GM21576 (cell line): ENCODE measurements at regions not wholly inside any gene's neighbourhood (a gene's known extent, or its start where the extent isn't known, plus 50 kb on each side); places are given as distances from the start of the nearest gene placed in this dataset.

Source experiments
- ATAC-seq: cut with Tn5 transposase; IDR thresholded peaks from one replicate; pipeline ENCODE4 v1.9.1; 2021; ENCODE audit warnings: mild to moderate bottlenecking, moderate library complexity; ENCODE audit not compliant: unreplicated experiment

DNA sequence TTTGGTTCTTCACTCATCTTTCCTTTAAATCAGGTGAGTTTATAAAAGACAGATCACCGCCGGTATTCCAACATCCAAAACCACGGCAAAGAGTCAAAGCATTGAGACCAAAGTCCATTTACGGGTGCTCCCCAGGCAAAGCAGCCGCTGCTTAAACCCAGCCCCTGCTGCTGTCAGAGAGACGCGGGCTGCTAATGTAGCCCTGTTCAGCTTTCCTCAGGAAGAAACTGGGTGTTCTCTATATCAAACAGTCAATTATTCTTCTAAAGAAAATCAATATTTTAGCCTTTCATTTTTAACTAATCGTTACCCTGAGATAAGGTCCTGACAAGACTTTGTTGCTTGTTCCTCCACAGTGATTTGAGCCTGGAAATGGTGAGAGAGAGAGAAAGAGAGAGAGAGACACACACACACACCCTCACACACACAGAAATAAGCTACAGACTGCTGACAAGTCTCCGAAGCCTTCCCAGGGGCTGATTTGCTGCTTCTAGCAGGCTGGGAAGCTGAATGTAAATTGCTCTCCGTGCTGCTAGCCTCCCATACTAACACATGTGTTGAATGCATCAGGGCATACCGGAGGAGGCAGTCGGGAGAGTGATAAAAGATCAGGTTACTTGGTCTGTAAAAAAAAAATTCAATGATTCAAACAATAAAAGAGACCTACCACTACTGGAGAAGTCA lies 183.0 kb upstream of the ANK3 start:
- ATAC-seq: no peak

- no peak for ATAC-seq
Observed at GRCh38 chr10:60570896-60571295, 181.2 kb upstream of the ANK3 start.

DNA sequence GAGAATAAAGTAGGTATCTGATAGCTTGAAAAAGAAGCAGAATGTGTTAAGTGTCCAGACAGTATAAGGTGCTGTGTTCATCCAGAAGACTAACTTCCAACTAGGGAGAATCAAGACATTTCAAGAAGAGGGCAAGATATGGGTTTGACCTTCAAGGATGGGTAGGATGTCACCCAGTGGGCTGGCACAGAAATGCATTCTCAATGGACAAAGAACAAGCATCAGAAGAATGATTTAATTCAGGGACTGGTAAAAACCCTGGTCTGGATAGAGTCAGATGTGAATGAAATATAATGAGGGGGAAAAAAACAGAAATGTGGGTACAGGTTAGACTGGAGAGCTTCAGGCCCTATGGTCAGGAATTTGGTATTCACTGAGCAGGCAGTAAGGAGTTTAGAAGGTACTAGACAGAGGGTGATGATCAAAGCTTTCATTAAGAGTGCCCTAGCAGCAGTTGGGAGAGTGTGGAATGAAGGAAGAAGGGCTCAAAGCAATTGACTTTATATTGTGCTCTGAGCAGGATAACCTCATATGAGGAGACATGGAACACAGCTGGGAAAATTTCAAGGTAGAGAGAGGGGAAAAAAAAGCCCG lies 180.7 kb upstream of the ANK3 start:
- no peak for ATAC-seq

DNA sequence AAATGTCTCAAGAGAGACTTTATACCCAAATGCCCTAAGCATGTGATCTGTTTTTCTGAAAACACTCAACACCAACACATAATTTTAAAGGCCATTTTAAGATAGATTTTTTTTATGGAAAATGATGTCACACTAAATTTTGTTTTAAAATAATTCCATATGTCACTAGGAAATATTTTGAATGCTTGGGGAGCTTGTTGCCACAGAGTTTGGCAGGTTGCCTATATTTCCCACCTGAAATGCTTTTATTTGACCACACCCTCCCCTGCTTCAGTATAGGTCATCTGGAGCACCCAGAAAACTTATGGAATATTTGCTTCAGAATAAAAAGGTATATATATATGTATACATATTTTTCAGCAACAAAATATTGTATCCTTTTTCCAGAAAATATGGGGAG lies 180.0 kb upstream of the ANK3 start:
- ATAC-seq: no peak

- ATAC-seq: no peak
Observed at GRCh38 chr10:60566096-60566495, 176.4 kb upstream of the ANK3 start.

- no peak for ATAC-seq
Observed at GRCh38 chr10:60565492-60565891, 175.8 kb upstream of the ANK3 start.

GRCh38 chr10:60564475-60564874 lies 174.8 kb upstream of the ANK3 start:
- ATAC-seq: no peak

- no peak for ATAC-seq
Observed at GRCh38 chr10:60560451-60560850, 170.8 kb upstream of the ANK3 start.

GRCh38 chr10:60555700-60556099 lies 166.0 kb upstream of the ANK3 start:
- ATAC-seq: no peak

DNA sequence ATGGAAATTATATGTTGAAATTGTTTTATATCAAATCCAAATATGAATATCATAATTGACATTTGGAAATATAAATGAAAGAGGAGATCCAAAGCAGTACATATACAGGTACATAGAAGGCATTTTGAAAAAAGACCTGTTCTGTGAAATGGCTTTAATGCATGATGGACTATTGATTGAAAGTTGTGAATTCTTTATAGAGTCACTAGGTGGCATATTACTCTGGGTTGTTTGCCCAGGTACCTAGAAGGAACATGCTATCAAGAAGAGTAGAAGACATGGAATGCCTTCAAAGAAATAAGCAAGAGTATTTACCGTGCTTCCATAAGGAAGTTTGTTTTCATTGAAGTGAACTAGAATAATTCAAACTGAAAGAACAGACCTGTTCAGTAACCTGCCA lies 160.0 kb upstream of the ANK3 start:
- no peak for ATAC-seq

- no peak for ATAC-seq
Observed at GRCh38 chr10:60542657-60543056, 153.0 kb upstream of the ANK3 start.

DNA sequence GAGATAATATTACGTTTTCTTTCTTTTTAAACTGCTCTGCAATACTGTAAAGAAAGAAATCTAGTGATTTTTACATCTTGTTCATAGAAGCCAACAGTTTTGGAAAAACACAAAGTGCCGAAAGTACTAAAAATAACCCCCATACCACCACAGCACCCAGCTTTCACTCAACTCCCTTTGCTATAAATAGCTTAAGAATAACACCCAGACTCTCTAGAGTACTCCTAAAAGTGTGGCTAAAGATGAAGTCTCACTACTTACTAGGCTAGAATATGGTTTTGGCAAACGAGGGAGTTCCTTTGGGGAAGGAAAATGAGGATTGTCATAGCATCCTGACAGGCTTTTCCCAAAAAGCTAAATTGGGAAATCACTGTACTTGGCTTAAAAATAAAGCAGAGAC lies 151.8 kb upstream of the ANK3 start:
- ATAC-seq: no peak

DNA sequence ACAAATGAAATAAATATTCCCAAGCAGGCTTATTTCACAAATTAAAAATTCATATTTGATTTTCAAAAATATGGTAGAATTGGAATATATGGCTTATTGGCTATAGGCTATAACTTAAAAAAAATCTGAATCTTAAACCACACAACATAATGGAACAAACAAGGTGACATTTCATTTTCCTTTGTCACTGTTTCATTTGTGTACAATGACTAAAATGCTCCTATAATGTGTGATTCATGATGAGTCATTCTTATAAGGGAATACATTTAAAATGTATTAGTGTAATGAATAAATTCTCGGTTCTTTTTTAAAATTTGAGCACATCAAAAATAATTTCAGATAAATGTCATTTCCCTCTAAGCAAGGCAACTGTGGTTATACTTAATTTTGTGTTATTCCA lies 148.0 kb upstream of the ANK3 start:
- no peak for ATAC-seq

DNA sequence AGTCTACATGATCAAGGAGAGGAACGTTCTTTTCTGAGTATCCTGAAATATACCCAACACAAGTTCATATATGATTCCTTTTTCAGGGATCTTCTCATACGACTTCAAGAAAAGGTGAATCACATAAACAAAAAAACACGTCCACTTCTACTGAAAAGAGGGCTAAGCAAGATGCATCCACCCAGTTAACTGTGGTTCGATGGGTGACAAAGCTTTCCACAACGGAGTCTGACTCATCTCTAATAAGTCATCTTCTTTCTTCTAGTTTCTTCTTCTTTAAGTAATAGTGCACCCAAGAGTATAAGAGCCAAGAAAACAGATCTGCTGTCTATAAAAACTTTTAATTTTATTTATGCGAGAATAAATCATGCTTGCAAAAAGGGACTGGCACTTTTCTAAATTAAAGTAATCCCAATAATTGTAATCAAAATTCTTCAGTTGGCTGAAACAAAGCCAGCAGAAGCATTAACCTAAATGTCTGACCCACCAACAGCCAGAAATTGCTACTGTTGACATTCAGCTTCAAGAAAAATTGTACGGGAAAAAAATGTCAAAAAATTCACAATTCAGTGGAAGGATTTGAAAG lies 146.9 kb upstream of the ANK3 start:
- no peak for ATAC-seq

DNA sequence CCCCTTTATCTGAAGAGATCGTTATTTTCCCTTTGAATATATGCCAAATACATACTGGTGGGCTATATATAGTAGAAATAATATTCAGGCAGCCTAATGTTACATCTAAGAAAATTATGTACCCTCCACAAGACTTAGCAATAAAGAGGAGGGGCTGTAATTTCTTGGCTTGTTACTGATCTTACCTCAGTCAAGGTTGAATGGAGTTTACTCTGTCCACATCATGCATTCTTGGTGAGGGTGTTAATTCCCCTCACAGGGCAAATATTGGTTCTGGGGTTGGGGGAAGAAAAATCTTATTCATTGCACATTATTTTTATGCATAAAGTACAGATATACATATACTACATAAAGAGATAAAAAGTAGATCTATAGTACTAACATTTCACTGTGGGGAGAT lies 145.8 kb upstream of the ANK3 start:
- ATAC-seq: no peak

GRCh38 chr10:60534761-60535389 lies 145.2 kb upstream of the ANK3 start:
- no peak for ATAC-seq

- ATAC-seq: no peak
Observed at GRCh38 chr10:60532696-60533468, 143.2 kb upstream of the ANK3 start.

DNA sequence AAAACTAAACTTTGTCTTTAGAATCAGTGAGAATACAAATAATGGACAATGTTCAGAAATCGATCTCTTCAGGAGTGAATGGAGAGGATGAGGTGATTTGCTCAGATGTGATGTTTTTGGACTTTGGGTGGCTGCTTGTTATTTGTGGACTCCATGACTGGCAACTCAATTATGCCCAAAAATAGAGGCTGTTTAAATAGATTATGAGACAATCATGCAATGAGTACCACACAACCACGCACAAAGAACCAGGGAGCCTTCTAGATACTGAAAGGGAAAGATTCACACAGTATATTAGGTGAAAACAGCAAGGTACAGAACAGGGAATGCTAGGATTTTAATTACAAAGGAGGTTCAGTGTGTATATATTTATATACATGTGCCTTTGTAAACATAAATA lies 141.3 kb upstream of the ANK3 start:
- ATAC-seq: no peak

DNA sequence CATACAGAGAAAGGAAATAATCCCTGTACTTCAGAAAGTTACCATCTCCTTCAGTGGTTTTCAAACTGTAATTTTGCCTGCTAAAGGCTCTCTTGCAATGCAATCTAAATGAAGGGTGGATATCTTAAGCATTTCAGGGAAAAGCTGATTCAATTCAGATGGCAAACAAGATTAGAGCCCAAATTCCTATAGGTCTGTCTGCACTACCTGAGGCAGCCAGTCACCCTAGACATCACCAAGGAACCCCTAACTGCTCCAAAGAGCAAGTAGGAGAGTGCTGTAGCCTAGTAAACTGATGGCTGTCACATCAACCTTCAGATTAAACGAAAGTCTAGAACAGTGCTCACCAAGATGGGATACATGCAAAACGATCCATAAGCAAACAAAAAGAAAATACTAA lies 138.0 kb upstream of the ANK3 start:
- ATAC-seq: no peak

- no peak for ATAC-seq
Observed at GRCh38 chr10:60525716-60526585, 136.3 kb upstream of the ANK3 start.
